OCI-LY7 (cell line): ENCODE measurements at regions not wholly inside any gene's neighbourhood (a gene's known extent, or its start where the extent isn't known, plus 50 kb on each side); places are given as distances from the start of the nearest gene placed in this dataset.

Experiments used
- CTCF ChIP-seq: fragments of 200-600 bp; sonication (generic); conservative IDR thresholded peaks from 2 replicates; pipeline ENCODE4 v1.5.1; 2014; ENCODE audit warnings: mild to moderate bottlenecking, antibody characterized with exemption, low read length, moderate library complexity, mixed read lengths
- EZH2phosphoT487 ChIP-seq: fragments of 200-600 bp; sonication (generic); IDR thresholded peaks from 2 replicates; pipeline ENCODE4 v1.6.1; 2018; ENCODE audit warnings: low read depth, borderline replicate concordance, mild to moderate bottlenecking, mixed run types, antibody characterized with exemption, low read length, moderate library complexity, mixed read lengths

- TF ChIP-seq CTCF: no peak
- no peak for TF ChIP-seq EZH2phosphoT487
Observed at GRCh38 chr4:137345597-137345996, 186.7 kb downstream of the PCDH18 start.
